Activated T-helper 9 cell treated with anti-CD3 and anti-CD28 coated beads, Interleukin-2, amount 50 U/mL, for 16 hours (primary cell): ENCODE measurements at regions not wholly inside any gene's neighbourhood (a gene's known extent, or its start where the extent isn't known, plus 50 kb on each side); places are given as distances from the start of the nearest gene placed in this dataset.

Experiments used
- DNase-seq: peaks from one replicate; pipeline ENCODE4 v3.0.0-alpha.2; 2020; ENCODE audit warnings: low read depth

DNA sequence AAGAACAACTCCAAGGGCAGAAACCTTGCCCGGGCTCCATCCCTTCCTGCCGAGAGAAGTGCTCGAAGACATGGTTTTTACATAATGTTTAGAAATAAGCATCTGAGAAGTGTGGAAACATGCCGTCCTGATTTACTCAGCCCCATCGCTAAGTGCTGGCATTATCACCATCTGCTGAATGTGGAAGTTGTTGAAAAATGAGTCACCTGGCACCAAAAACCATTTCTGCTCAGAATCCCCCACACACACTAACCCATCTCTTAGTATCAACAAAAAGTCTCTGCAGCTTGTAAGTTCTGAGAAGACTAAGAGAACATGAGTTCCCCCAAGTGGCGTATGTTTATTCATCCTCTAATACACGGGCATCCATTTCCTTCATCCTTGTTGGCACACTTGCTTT is 51.0 kb upstream of the ARL8B start:
- DNase-seq = no peak

GRCh38 chr3:5072100-5072816 is 49.8 kb upstream of the ARL8B start:
- no peak for DNase-seq
